GM21576 (cell line): ENCODE measurements at regions not wholly inside any gene's neighbourhood (a gene's known extent, or its start where the extent isn't known, plus 50 kb on each side); places are given as distances from the start of the nearest gene placed in this dataset.
"Not testable (repeated sequence)": the region's sequence is repeated elsewhere in the genome, so short reads cannot be mapped to it uniquely, and the experiment has no call there.

Source experiments
- ATAC-seq: cut with Tn5 transposase; IDR thresholded peaks from one replicate; pipeline ENCODE4 v1.9.1; 2021; ENCODE audit warnings: mild to moderate bottlenecking, moderate library complexity; ENCODE audit not compliant: unreplicated experiment

DNA sequence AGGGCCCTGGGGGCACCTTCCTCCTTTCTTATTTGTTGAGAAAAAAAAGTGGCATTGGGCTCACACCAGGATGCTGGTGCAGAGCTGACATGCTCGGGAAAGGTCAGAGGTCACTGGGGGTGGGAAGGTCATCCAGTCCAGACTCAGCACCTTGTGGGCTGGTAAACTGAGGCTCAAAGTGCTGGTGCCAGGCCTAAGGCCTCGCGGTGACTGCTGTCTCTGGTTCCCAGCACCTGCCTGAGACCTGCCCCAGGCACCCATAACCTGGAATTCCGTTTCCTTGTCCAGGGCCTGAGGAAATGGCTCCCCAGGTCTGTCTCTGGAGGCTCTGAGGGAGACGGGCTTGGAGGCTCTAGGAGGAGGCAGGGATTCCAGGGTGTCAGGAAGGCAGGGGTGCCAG, 521.0 kb downstream of the GOLGA6L6 start:
- ATAC-seq = not testable (repeated sequence)

GRCh38 chr15:20019758-20020157, 521.8 kb downstream of the GOLGA6L6 start:
- ATAC-seq = not testable (repeated sequence)

DNA sequence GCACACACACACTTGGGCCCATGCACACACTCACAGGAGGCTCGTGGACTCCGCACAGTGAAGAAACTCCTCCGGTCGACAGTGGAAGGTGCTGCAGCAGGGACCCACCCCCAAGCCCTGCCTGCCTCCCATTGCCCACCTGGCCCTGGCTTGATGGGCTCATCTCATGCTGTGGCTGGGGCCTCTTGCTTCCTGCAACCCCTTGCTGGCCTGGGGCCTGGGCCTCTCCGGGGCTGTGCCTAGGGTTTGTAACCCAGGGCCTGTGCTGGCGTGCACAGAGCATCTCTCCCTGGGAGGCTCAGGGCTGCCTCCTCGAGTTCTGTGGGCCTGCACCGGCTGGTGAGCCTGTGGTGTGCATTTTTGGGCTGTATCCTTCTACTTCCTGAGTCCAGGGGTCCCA, 524.0 kb downstream of the GOLGA6L6 start:
- ATAC-seq = not testable (repeated sequence)

DNA sequence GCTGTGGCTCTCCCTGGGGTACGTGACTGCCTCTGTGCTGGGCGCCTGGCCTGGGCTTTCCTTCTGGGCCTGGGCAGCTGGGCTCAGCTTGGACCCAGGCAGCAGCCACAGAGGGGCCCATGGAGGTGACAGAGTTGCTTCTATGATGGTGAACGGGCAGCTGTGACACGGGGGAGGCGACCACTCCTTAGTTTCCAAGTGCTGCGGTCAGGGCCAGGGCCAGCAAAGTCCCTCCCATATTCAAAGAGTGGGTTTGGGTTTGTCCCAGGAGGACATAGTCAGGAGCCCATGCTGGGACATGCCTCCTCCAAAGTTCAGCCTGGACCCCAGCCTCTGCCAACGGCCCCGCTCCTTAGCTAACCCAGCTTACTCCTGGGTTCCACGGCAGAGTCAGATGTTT, 524.7 kb downstream of the GOLGA6L6 start:
- ATAC-seq = not testable (repeated sequence)

GRCh38 chr15:20012837-20013236, 528.8 kb downstream of the GOLGA6L6 start:
- not testable (repeated sequence) for ATAC-seq

DNA sequence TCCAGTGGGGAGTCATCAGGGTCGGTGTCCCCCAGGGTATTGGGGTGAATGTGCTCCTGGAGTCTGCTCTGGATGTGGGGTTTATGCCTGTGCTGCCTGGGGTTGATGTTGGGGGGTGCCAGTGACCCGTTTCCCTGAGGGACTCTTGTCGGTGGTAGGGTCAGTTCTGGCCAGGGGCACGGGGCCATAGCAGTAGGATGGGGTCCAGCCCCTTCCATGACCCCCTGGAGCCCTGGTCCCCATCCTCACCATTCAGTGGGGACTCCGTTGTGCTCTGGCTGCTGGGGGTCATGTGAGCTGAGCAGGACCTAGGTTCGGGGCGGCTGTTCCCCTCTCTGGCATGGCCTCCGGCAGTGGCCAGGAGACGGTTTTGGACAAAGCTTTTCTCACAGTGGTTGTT, 530.8 kb downstream of the GOLGA6L6 start:
- not testable (repeated sequence) for ATAC-seq

DNA sequence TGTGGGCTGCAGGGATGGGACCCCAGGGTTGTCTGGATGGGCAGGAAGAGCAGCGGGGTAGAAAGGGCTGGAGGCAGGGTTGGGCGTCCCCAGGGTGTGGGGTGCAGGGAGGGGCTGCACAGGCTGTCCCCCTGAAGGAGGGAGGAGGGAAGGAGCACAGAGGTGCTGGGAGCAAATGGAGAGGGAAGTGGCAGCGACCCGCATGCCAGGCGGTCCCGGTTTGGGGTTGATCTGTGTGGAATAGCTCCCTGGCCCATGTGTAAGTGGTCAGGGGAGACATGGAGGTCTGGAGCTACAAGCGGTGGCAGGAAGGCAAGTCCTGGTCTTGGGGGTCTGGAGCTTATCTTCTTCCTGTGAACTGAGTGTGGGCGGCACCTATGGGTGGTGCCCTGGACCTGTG, 532.0 kb downstream of the GOLGA6L6 start:
- not testable (repeated sequence) for ATAC-seq

GRCh38 chr15:20007338-20007737, 534.3 kb downstream of the GOLGA6L6 start:
- ATAC-seq = not testable (repeated sequence)

DNA sequence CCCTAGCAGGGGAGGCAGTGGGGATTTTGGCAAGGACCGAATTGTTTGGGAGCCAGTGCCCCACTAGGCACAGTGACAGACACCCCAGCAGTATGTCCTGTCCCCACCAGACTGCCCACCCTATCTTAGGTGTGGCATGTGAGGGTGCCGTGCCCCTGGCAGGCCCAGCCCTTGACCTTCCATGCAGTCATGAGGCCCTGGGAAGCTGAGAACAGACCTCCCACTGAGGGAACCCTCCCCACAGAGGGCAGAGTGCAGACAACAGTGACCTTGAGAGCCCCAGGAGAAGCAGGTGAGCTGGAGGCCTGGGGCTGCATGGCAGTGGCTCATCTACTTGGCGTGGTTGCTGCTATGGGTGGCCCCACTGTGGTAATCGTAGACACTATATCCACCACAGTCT, 538.1 kb downstream of the GOLGA6L6 start:
- not testable (repeated sequence) for ATAC-seq

GRCh38 chr15:20002560-20002959, 539.0 kb downstream of the GOLGA6L6 start:
- not testable (repeated sequence) for ATAC-seq

DNA sequence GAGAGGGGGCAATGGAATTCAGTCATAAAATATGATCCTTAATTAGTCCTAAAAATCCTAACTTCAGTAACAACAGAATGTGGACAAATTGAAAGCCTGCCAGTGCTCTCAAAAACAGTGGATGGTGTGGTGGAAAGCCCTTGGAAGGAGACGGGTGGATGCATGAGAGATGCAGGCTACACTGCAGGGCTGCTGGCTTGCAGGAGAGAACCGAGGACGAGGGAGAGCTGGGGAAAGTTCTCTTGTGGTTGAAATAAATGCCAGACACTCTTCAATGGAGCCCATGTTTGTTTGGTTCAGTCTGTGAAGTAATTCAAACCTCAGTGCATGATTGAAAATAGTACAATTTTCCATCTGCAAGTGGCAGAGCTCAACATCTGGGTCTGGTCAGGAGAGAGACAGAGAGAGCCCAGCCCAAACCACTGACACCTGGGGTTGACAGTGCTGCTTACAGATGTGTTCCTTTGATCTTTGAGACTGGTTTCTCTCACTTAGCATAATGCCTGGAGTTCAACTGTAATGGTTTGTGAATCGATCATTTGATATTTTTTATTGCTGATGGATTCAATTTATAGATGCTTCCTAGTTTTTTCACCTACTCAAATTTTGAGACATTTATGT, 544.9 kb downstream of the GOLGA6L6 start:
- not testable (repeated sequence) for ATAC-seq

GRCh38 chr15:19995296-19995695, 546.3 kb downstream of the GOLGA6L6 start:
- ATAC-seq = not testable (repeated sequence)

DNA sequence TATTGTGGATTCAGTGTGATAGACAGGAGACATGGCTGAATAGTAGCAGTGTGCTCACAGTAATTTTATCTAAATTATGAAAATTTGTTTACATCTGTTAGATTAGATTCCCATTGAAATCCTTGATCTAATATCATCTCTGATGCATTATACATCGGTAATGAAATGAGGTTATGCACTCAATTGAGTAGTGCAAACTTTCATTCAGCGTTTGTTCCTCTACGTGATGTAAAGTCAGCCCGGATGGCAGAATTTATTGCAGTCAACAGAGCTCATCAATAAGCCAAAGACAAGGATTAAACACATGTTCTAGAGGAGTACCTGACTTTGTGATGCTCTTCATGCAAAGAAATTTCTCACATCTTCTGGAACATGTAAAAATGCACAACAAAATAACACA, 549.2 kb downstream of the GOLGA6L6 start:
- ATAC-seq = no peak

DNA sequence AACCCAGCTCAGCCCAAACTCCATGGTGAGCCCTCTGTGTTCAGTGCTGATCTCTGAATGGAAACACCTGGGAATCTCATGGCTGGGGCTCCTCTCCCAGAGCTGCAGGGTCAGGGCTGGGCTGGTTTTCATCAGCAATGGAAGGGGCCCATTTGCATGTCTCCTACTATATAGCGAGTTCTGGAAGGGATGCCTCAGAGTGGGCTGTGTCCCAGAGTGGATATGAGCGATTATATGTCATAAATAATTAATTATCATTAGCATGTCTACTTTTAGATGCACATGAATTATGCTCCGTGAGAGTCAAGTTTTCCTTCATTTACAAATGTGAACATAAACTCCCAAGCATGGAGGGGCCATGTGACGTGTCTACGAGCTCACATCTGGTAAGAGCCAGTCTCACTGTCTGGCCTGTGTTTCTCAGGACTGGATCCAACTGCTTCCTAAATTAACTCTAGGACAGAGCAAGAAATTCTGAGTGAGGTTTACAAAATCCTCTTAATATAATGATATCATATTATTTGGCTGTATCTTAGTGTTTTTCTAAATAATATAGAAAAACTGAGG, 553.4 kb downstream of the GOLGA6L6 start:
- ATAC-seq = no peak

DNA sequence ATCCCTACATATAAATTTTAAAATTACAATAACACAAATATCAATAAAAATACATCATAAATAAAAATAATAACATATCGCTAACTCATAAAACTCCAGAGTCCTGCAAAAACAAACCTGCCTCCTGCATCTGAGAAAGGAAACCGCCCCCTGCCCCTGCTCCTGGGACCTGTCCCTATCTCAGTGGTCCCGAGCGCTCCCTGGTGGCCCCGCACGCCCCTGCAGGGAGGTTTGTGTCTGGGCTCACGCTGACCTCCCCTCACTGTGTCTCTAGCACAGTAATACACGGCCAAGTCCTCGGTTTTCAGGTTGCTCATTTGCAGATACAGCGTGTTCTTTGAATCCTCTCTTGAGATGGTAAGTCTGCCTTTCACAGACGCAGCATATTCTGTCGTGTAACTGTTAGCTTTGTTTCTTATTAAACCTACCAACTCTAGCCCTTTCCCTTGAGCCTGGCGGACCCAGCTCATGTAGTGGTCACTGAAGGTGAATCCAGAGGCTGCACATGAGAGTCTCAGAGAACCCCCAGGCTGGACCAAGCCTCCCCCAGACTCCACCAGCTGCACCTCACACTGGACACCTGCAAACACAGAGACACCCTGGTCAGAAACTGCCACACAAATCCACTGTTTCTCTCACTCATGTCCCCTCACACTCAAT, 554.1 kb downstream of the GOLGA6L6 start:
- ATAC-seq = no peak

DNA sequence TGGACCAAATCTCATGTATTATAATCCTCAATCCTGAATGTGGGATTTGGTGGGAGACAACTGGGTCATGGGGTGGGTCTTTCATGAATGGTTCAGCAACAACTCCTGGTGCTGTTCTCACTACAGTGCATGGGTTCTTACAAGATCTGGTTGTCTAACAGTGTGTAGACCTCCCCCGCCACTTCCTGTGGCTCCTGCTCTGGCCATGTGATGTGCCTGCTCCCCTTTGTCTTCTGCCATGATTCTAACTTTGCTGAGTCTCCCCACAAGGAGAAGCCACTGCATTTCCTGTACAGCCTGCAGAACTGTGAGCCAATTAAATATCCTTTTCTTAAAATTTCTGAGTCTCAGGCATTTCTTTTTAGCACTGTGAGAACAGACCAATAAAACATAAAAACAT, 557.5 kb downstream of the GOLGA6L6 start:
- no peak for ATAC-seq

- no peak for ATAC-seq
Observed at GRCh38 chr15:19974998-19975397, 566.6 kb downstream of the GOLGA6L6 start.

- ATAC-seq = no peak
Observed at GRCh38 chr15:19973718-19974117, 567.9 kb downstream of the GOLGA6L6 start.

DNA sequence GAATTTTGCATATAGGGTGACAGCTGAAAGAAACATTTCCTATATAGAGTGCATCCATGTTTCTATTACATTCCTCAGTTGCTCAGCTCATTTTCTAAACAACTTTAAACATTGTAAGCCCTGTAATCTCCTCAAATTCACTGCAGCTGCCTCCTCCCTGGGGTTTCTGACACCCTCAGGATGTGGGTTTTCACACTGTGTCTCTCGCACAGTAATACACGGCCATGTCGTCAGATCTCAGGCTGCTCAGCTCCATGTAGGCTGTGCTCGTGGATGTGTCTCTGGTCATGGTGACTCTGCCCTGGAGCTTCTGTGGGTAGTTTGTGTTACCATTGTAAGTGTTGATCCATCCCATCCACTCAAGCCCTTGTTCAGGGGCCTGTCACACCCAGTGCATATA, 569.0 kb downstream of the GOLGA6L6 start:
- ATAC-seq = not testable (repeated sequence)

- ATAC-seq = not testable (repeated sequence)
Observed at GRCh38 chr15:19965574-19965973, 576.0 kb downstream of the GOLGA6L6 start.

DNA sequence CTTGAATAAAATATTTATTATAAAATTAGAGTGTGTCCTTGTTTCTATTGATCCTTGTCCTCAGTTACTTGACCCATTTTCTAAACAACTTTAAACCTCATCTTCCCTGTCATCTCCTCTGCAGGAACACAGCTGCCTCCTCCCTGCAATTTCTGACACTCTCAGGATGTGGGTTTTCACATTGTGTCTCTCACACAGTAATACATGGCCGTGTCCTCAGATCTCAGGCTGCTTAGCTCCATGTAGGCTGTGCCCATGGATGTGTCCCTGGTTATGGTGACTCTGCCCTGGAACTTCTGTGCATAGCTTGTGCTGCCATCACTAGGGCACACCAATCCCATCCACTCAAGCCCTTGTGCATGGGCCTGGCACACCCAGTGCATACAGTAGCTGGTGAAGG, 577.1 kb downstream of the GOLGA6L6 start:
- not testable (repeated sequence) for ATAC-seq

- ATAC-seq = no peak
Observed at GRCh38 chr15:19956124-19956796, 585.3 kb downstream of the GOLGA6L6 start.
